OCI-LY1 (cell line): ENCODE measurements at regions not wholly inside any gene's neighbourhood (a gene's known extent, or its start where the extent isn't known, plus 50 kb on each side); places are given as distances from the start of the nearest gene placed in this dataset.
A peak's percentile ranks its signal among the peaks of the same experiment; 100 is the strongest.

Experiments
- H2AFZ ChIP-seq: fragments of 200-600 bp; sonication (generic), shearing (Covaris generic); 2 replicates; pipeline ENCODE4 v1.6.0; 2014; ENCODE audit warnings: antibody characterized with exemption, mild to moderate bottlenecking, low read length
- H3F3A ChIP-seq: fragments of 200-600 bp; sonication (generic), shearing (Covaris generic); 2 replicates; pipeline ENCODE4 v1.6.0; 2014; ENCODE audit warnings: mild to moderate bottlenecking, antibody characterized with exemption, low read length, moderate library complexity; ENCODE audit not compliant: insufficient read depth
- H3K27ac ChIP-seq: fragments of 200-600 bp; sonication (generic); 2 replicates; pipeline ENCODE4 v1.5.1; 2014; ENCODE audit warnings: low read length, mixed run types, mild to moderate bottlenecking, low read depth; ENCODE audit not compliant: poor library complexity, severe bottlenecking
- H3K27me3 ChIP-seq: fragments of 200-600 bp; sonication (generic); 2 replicates; pipeline ENCODE4 v1.6.0; 2014; ENCODE audit warnings: antibody characterized with exemption, mild to moderate bottlenecking, low read length, moderate library complexity; ENCODE audit not compliant: insufficient read depth
- H3K36me3 ChIP-seq: fragments of 200-600 bp; sonication (generic); 2 replicates; pipeline ENCODE4 v1.6.1; 2014; ENCODE audit warnings: mild to moderate bottlenecking, antibody characterized with exemption, low read length, moderate library complexity, mixed read lengths; ENCODE audit not compliant: insufficient read depth
- H3K4me1 ChIP-seq: fragments of 200-600 bp; sonication (generic); 2 replicates; pipeline ENCODE4 v1.5.1; 2014; ENCODE audit warnings: mild to moderate bottlenecking, low read length, moderate library complexity; ENCODE audit not compliant: insufficient read depth, severe bottlenecking
- H3K4me2 ChIP-seq: fragments of 200-600 bp; sonication (generic), shearing (Covaris generic); 2 replicates; pipeline ENCODE4 v1.6.1; 2014; ENCODE audit warnings: low read length
- H3K4me3 ChIP-seq: fragments of 200-600 bp; sonication (generic); 2 replicates; pipeline ENCODE4 v1.5.1; 2014; ENCODE audit warnings: low read length, low read depth, mild to moderate bottlenecking, mixed read lengths; ENCODE audit not compliant: poor library complexity, severe bottlenecking
- H3K79me2 ChIP-seq: fragments of 200-600 bp; shearing (Covaris generic); 2 replicates; pipeline ENCODE4 v1.6.1; 2016; ENCODE audit warnings: mixed run types, low read length, mixed read lengths; ENCODE audit not compliant: insufficient read depth
- H3K9ac ChIP-seq: fragments of 200-600 bp; sonication (generic), shearing (Covaris generic); 2 replicates; pipeline ENCODE4 v1.6.1; 2014; ENCODE audit warnings: mild to moderate bottlenecking, low read length, mixed read lengths
- H3K9me2 ChIP-seq: fragments of 200-600 bp; sonication (generic), shearing (Covaris generic); 2 replicates; pipeline ENCODE4 v1.6.1; 2014; ENCODE audit warnings: low read depth, mild to moderate bottlenecking, low read length, mixed read lengths
- H3K9me3 ChIP-seq: fragments of 200-600 bp; shearing (Covaris generic); 2 replicates; pipeline ENCODE4 v1.6.1; 2014; ENCODE audit warnings: low read length, mixed read lengths
- H4K20me1 ChIP-seq: fragments of 200-600 bp; sonication (generic), shearing (Covaris generic); 2 replicates; pipeline ENCODE4 v1.6.0; 2016; ENCODE audit warnings: mild to moderate bottlenecking, low read length; ENCODE audit not compliant: insufficient read depth
- CTCF ChIP-seq: fragments of 200-600 bp; sonication (generic), shearing (Covaris generic); IDR thresholded peaks from 2 replicates; pipeline ENCODE4 v1.5.1; 2017; ENCODE audit warnings: mild to moderate bottlenecking, antibody characterized with exemption, low read length, moderate library complexity, mixed read lengths
- EZH2 ChIP-seq: fragments of 200-600 bp; sonication (generic), shearing (Covaris generic); IDR thresholded peaks from 2 replicates; pipeline ENCODE4 v1.8.0; 2017; ENCODE audit warnings: borderline replicate concordance, mixed run types, mild to moderate bottlenecking, antibody characterized with exemption, low read length, moderate library complexity, mixed read lengths

- no peak overlapping the region for H3K4me3 ChIP-seq
- no peaks in the 10 kb centered on the region for H4K20me1 ChIP-seq
- no peaks in the 10 kb centered on the region for H3K27me3 ChIP-seq
- no peaks in the 10 kb centered on the region for H3K79me2 ChIP-seq
- no peaks in the 10 kb centered on the region for H3K4me1 ChIP-seq
- H3K36me3 ChIP-seq = no peaks in the 10 kb centered on the region
- no peak overlapping the region for H2AFZ ChIP-seq
- no peak overlapping the region for H3K27ac ChIP-seq
- H3F3A ChIP-seq = no peaks in the 10 kb centered on the region
- H3K9me2 ChIP-seq = no peaks in the 10 kb centered on the region
- no peak overlapping the region for H3K4me2 ChIP-seq
- no peak for TF ChIP-seq EZH2
- TF ChIP-seq CTCF = no peak
- H3K9me3 ChIP-seq = no peaks in the 10 kb centered on the region
- no peak overlapping the region for H3K9ac ChIP-seq
These were observed 192.0 kb downstream of the BCHE start for GRCh38 chr3:165645191-165645590.

GRCh38 chr3:165644331-165644730 is 192.9 kb downstream of the BCHE start:
- Histone ChIP-seq H3K9me3 (no peaks in the 10 kb centered on the region), H3K9ac (no peak overlapping the region), H3K27ac (no peak overlapping the region)

DNA sequence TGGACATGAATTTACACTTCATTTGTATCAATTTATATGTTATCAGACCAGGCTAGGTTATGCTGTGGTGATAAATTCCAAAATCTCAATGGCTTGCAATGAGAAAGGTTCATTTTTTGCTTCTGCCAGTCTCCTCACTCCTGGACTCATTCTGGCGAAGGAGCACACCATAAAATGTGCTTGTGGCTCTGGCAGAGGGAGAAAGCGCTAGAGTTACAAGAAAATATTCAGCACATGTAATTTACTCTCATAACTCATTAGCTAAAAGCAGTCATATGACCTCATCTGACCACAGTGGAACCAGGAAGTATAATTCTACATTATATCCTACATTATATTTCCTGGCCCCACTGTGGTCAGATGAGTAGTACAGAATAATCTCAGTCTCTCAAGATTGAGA is 193.8 kb downstream of the BCHE start:
- Histone ChIP-seq H3K27me3 (no peaks in the 10 kb centered on the region), H4K20me1 (no peaks in the 10 kb centered on the region), H3K27ac (no peak overlapping the region), H2AFZ (0 out of 2 replicates have a peak overlapping the region, but pooled peaks have one; percentile 59), H3K9me2 (no peaks in the 10 kb centered on the region), H3F3A (no peaks in the 10 kb centered on the region), H3K4me3 (no peak overlapping the region), H3K36me3 (no peaks in the 10 kb centered on the region), H3K4me1 (no peaks in the 10 kb centered on the region), H3K79me2 (no peaks in the 10 kb centered on the region), H3K9ac (no peak overlapping the region), H3K9me3 (no peaks in the 10 kb centered on the region), H3K4me2 (no peak overlapping the region)
- TF ChIP-seq CTCF (no peak), EZH2 (no peak)

More at GRCh38 chr3:165644331-165644730, 192.9 kb downstream of the BCHE start:
- no peaks in the 10 kb centered on the region for H3K79me2 ChIP-seq
- no peaks in the 10 kb centered on the region for H3K27me3 ChIP-seq
- no peaks in the 10 kb centered on the region for H3K36me3 ChIP-seq
- H2AFZ ChIP-seq = no peak overlapping the region
- no peaks in the 10 kb centered on the region for H3F3A ChIP-seq
- no peaks in the 10 kb centered on the region for H4K20me1 ChIP-seq
- no peaks in the 10 kb centered on the region for H3K4me1 ChIP-seq
- TF ChIP-seq CTCF (no peak), EZH2 (no peak)
- no peak overlapping the region for H3K4me3 ChIP-seq
- no peak overlapping the region for H3K4me2 ChIP-seq
- H3K9me2 ChIP-seq = no peaks in the 10 kb centered on the region
